ENCODE measurements at regions not wholly inside any gene's neighbourhood (a gene's known extent, or its start where the extent isn't known, plus 50 kb on each side); places are given as distances from the start of the nearest gene placed in this dataset.
A peak's percentile ranks its signal among the peaks of the same experiment; 100 is the strongest.

GRCh38 chr2:20150110-20150706 is 74.7 kb downstream of the SDC1 start:
- DNase-seq, result peak; percentile 27

- no peak for DNase-seq
Measured at GRCh38 chr2:20149703-20150030, 75.3 kb downstream of the SDC1 start.

GRCh38 chr2:20148923-20149702 is 75.8 kb downstream of the SDC1 start:
- DNase-seq, result peak; percentile 61

GRCh38 chr2:20148426-20148922 is 76.5 kb downstream of the SDC1 start:
- DNase-seq, result no peak

- DNase-seq, result no peak
Measured at GRCh38 chr2:20147351-20147750, 77.6 kb downstream of the SDC1 start.

GRCh38 chr2:20146401-20146800 is 78.5 kb downstream of the SDC1 start:
- no peak for DNase-seq

- no peak for DNase-seq
Measured at GRCh38 chr2:20145497-20146193, 79.3 kb downstream of the SDC1 start.

GRCh38 chr2:20144861-20145260 is 80.1 kb downstream of the SDC1 start:
- DNase-seq, result peak; percentile 52

- DNase-seq, result no peak
Measured at GRCh38 chr2:20144196-20144595, 80.7 kb downstream of the SDC1 start.

GRCh38 chr2:20143263-20143662 is 81.7 kb downstream of the SDC1 start:
- no peak for DNase-seq

GRCh38 chr2:20141806-20142205 is 83.1 kb downstream of the SDC1 start:
- no peak for DNase-seq

- DNase-seq, result no peak
Measured at GRCh38 chr2:20141056-20141762, 83.7 kb downstream of the SDC1 start.

- DNase-seq, result no peak
Measured at GRCh38 chr2:20140321-20141055, 84.4 kb downstream of the SDC1 start.

- no peak for DNase-seq
Measured at GRCh38 chr2:20139407-20140172, 85.3 kb downstream of the SDC1 start.

- DNase-seq, result no peak
Measured at GRCh38 chr2:20138696-20139095, 86.2 kb downstream of the SDC1 start.

GRCh38 chr2:20137884-20138283 is 86.5 kb upstream of the LAPTM4A start:
- DNase-seq, result no peak

GRCh38 chr2:20137131-20137571 is 85.7 kb upstream of the LAPTM4A start:
- no peak for DNase-seq

- no peak for DNase-seq
Measured at GRCh38 chr2:20136149-20136548, 84.7 kb upstream of the LAPTM4A start.

- DNase-seq, result peak; percentile 57
Measured at GRCh38 chr2:20135631-20136050, 84.2 kb upstream of the LAPTM4A start.

GRCh38 chr2:20132990-20133535 is 81.6 kb upstream of the LAPTM4A start:
- no peak for DNase-seq
